TTC549 (cell line): ENCODE measurements at regions not wholly inside any gene's neighbourhood (a gene's known extent, or its start where the extent isn't known, plus 50 kb on each side); places are given as distances from the start of the nearest gene placed in this dataset.
"Not testable (repeated sequence)": the region's sequence is repeated elsewhere in the genome, so short reads cannot be mapped to it uniquely, and the experiment has no call there.

Experiments used
- FAIRE-seq: peaks from 2 replicates; lab custom pipeline; 2012; peaks lifted over from hg19 to GRCh38; lab: Jason Lieb, UNC

GRCh38 chr14:27623782-27624181 lies 1025.9 kb upstream of the NOVA1 start:
- FAIRE-seq, result no peak

- FAIRE-seq, result no peak
These were observed 1036.5 kb upstream of the NOVA1 start for GRCh38 chr14:27634056-27634970.

- not testable (repeated sequence) for FAIRE-seq
These were observed 1042.9 kb upstream of the NOVA1 start for GRCh38 chr14:27640688-27641087.

- FAIRE-seq, result no peak
These were observed 1044.5 kb upstream of the NOVA1 start for GRCh38 chr14:27642251-27642866.

GRCh38 chr14:27660683-27661082 lies 1062.8 kb upstream of the NOVA1 start:
- FAIRE-seq, result no peak

GRCh38 chr14:27668531-27668930 lies 1070.7 kb upstream of the NOVA1 start:
- no peak for FAIRE-seq

GRCh38 chr14:27672047-27672446 lies 1074.2 kb upstream of the NOVA1 start:
- FAIRE-seq, result no peak

GRCh38 chr14:27672811-27673737 lies 1075.2 kb upstream of the NOVA1 start:
- not testable (repeated sequence) for FAIRE-seq

GRCh38 chr14:27686137-27686536 lies 1080.5 kb upstream of the FOXG1 start:
- FAIRE-seq, result no peak

- FAIRE-seq, result no peak
These were observed 1077.6 kb upstream of the FOXG1 start for GRCh38 chr14:27688841-27689444.

GRCh38 chr14:27712364-27712763 lies 1054.2 kb upstream of the FOXG1 start:
- no peak for FAIRE-seq

- FAIRE-seq, result no peak
These were observed 1051.0 kb upstream of the FOXG1 start for GRCh38 chr14:27715561-27715960.

- FAIRE-seq, result no peak
These were observed 1044.8 kb upstream of the FOXG1 start for GRCh38 chr14:27721760-27722159.

GRCh38 chr14:27725482-27725881 lies 1041.1 kb upstream of the FOXG1 start:
- no peak for FAIRE-seq

GRCh38 chr14:27727251-27727770 lies 1039.3 kb upstream of the FOXG1 start:
- no peak for FAIRE-seq

GRCh38 chr14:27730204-27730603 lies 1036.4 kb upstream of the FOXG1 start:
- FAIRE-seq, result no peak

GRCh38 chr14:27739657-27740156 lies 1026.9 kb upstream of the FOXG1 start:
- FAIRE-seq, result no peak

- no peak for FAIRE-seq
These were observed 1016.5 kb upstream of the FOXG1 start for GRCh38 chr14:27750114-27750513.

GRCh38 chr14:27757642-27758041 lies 1008.9 kb upstream of the FOXG1 start:
- not testable (repeated sequence) for FAIRE-seq

- FAIRE-seq, result not testable (repeated sequence)
These were observed 1006.2 kb upstream of the FOXG1 start for GRCh38 chr14:27760367-27760766.
